Muscle layer of duodenum (tissue), 2 donors: ENCODE measurements at regions not wholly inside any gene's neighbourhood (a gene's known extent, or its start where the extent isn't known, plus 50 kb on each side); places are given as distances from the start of the nearest gene placed in this dataset.

Source experiments
- H3K27ac ChIP-seq: one replicate; pipeline ENCODE4 v1.7.0; 2013; ENCODE audit warnings: mild to moderate bottlenecking, low read length
- H3K27me3 ChIP-seq: one replicate; pipeline ENCODE4 v1.7.0; 2013; ENCODE audit warnings: low read depth, mild to moderate bottlenecking, control low read depth, low read length
- H3K36me3 ChIP-seq, 2 donors: one replicate each; pipeline ENCODE4 v1.7.0; 2013; ENCODE audit warnings: low read length in 2 of 2, control low read depth in 1 of 2, mild to moderate bottlenecking in 1 of 2; ENCODE audit not compliant: insufficient read depth in 2 of 2, control insufficient read depth in 1 of 2
- H3K4me1 ChIP-seq, 2 donors: one replicate each; pipeline ENCODE4 v1.7.0; 2013; ENCODE audit warnings: low read length in 2 of 2, mild to moderate bottlenecking in 2 of 2, control low read depth in 1 of 2, moderate library complexity in 1 of 2; ENCODE audit not compliant: insufficient read depth in 2 of 2, control insufficient read depth in 1 of 2
- H3K4me3 ChIP-seq, 2 donors: one replicate each; pipeline ENCODE4 v1.7.0; 2013; ENCODE audit warnings: low read length in 2 of 2, low read depth in 1 of 2, mild to moderate bottlenecking in 1 of 2
- H3K9me3 ChIP-seq, 2 donors: one replicate each; pipeline ENCODE4 v1.7.0; 2013; ENCODE audit warnings: low read length in 2 of 2, control low read depth in 1 of 2, mild to moderate bottlenecking in 1 of 2; ENCODE audit not compliant: control insufficient read depth in 1 of 2
- donor health status: healthy.

- Histone ChIP-seq H3K4me1 (no peaks in the 10 kb centered on the region), H3K9me3 (no peaks in the 10 kb centered on the region), H3K27ac (no peak overlapping the region), H3K27me3 (no peaks in the 10 kb centered on the region), H3K4me3 (no peak overlapping the region), H3K36me3 (no peaks in the 10 kb centered on the region)
Measured at GRCh38 chr7:148950806-148951205, 66.7 kb upstream of the EZH2 start.

- Histone ChIP-seq H3K36me3 (no peaks in the 10 kb centered on the region), H3K27ac (no peak overlapping the region), H3K9me3 (no peaks in the 10 kb centered on the region), H3K4me1 (peaks cover 0 to 4% of the 10 kb centered on the region in 2 donors), H3K27me3 (no peaks in the 10 kb centered on the region), H3K4me3 (no peak overlapping the region)
Measured at GRCh38 chr7:148944935-148945934, 61.1 kb upstream of the EZH2 start.

- Histone ChIP-seq H3K27me3 (no peaks in the 10 kb centered on the region), H3K9me3 (no peaks in the 10 kb centered on the region), H3K36me3 (no peaks in the 10 kb centered on the region), H3K4me1 (peaks cover 0 to 4% of the 10 kb centered on the region in 2 donors), H3K27ac (peak overlapping the region; percentile 88), H3K4me3 (peak overlapping the region; percentile 82 to 87)
Measured at GRCh38 chr7:148941598-148942275, 57.6 kb upstream of the EZH2 start.

- Histone ChIP-seq H3K36me3 (no peaks in the 10 kb centered on the region), H3K4me3 (peak overlapping the region; percentile 82 to 87), H3K4me1 (peaks cover 0 to 4% of the 10 kb centered on the region in 2 donors), H3K27ac (peak overlapping the region; percentile 88), H3K27me3 (no peaks in the 10 kb centered on the region), H3K9me3 (no peaks in the 10 kb centered on the region)
Measured at GRCh38 chr7:148940702-148941597, 56.9 kb upstream of the EZH2 start.

GRCh38 chr7:148939128-148939755, 55.2 kb upstream of the EZH2 start:
- H3K4me1 ChIP-seq, result peaks cover 0 to 4% of the 10 kb centered on the region in 2 donors
- no peaks in the 10 kb centered on the region for H3K27me3 ChIP-seq
- no peak overlapping the region for H3K4me3 ChIP-seq
- no peaks in the 10 kb centered on the region for H3K36me3 ChIP-seq
- no peaks in the 10 kb centered on the region for H3K9me3 ChIP-seq
- no peak overlapping the region for H3K27ac ChIP-seq

GRCh38 chr7:148935451-148935850, 51.4 kb upstream of the EZH2 start:
- Histone ChIP-seq H3K36me3 (no peaks in the 10 kb centered on the region), H3K4me1 (no peaks in the 10 kb centered on the region), H3K27ac (no peak overlapping the region), H3K9me3 (no peaks in the 10 kb centered on the region), H3K4me3 (no peak overlapping the region), H3K27me3 (no peaks in the 10 kb centered on the region)
